ENCODE measurements at regions not wholly inside any gene's neighbourhood (a gene's known extent, or its start where the extent isn't known, plus 50 kb on each side); places are given as distances from the start of the nearest gene placed in this dataset.

DNA sequence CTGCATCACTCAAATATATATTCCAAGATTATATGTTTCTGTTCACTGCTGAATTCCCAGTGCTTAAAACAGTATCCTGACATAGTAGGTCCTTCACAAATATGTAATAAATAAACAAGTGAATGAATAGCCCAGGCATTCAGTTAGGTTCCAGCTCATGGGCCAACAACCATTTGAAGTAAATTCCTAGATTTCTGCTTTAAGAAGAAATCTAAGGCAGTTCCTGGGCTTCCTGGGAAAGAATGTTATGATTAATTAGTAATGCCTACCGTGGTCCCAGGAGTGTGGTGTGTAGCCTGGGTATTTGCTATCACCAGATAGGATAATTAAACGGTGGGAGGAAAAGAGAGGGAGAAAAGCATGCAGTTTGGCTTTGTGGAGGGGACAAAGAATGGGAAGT, 576.8 kb downstream of the SOX6 start:
- DNase-seq: no peak

DNA sequence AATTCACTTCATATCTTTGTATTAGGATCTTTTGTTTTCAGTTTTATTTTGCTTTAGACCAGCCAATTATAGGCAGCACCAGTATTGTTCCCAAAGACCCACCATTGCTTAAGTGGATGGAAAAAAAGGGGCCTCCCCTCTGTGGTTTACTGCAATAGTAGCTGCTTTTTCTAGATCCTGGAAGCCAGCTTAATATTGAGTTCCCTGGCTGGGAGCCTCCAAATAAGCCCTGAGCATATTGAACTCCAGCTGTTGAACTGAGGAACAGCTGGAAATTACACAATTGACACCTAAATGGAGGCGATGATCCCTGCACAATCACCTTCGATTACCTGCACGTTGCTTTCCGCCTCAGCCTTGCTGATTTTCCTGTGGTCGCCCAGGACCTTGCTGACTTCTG, 576.0 kb downstream of the SOX6 start:
- DNase-seq: no peak

DNA sequence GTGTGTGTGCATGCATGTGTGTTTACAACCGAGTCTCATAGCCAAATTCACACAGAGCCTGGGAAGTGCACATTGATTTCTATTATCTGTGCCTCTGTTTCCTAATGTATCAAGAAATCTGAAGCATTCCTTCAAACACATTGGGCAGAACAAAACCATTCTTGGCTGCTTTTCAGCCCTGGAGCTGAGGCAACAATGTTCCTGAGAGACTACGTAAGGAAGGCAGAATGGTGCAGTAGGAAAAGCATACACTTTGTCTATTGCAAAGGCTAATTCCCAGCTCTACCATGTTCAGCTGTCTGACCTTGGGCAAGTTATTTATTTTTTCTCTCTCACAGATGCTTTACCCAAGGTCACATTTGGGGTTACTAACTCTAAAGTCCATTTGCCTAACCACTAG, 575.5 kb downstream of the SOX6 start:
- no peak for DNase-seq

DNA sequence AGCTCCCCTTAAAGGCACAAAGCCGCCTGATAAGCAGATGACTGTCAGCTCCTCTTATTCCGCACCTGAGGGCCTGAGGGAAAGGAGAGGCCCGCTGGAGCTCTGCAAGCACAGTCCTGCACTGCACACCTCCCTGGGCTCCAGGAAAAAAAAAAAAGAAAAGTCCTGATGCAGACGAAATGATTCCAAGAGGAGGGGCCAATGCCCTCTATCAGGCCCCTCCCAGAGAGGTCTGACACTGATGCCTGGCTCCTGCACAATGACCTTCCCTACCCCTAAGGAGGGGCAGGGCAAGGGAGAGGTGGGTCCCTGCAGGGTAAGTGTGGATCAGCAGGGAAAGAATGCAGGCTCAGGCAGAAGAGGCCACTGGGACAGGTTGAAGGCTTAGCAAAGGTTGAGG, 572.7 kb downstream of the SOX6 start:
- no peak for DNase-seq

DNA sequence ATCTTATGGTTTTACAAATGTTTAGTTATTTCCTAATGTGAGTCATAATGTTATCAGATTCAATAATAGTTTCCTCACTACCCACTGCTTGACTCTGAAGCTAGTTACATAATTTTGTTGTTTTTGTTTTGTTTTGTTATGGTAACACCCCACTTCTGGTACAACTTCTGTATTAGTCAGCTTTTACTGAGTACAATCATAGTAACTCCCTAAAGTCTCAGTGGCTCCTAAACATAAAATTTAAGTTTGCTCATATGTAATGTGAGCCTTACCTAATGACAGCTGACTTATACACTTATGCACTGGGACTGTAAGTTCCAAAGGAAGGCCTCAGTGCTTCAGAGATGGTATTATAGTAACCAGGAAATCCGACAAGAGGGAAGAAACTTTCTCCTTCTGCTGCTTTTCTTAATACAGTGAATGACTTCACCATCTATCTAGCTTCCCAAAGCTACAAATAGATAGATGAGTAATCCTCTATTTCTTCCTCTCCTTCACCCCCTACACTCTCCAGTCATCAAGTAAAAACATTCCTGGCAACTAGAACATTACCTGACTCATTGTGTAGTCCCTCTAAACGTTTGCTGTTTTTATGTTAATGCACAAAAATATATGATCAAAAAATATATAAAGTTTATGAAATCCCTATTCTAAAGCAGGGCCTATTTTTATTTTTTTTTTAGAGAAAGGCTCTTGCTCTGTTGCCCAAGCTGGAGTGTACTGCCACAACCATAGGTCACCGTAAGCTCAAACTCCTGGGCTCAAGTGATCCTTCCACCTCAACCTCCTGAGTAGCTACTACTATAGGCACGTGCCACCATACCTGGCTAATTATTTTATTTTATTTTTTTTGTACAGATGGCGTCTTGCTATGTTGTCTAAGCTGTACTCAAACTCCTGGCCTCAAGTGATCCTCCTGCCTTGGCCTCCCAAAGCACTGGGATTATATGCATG, 563.0 kb downstream of the SOX6 start:
- no peak for DNase-seq

DNA sequence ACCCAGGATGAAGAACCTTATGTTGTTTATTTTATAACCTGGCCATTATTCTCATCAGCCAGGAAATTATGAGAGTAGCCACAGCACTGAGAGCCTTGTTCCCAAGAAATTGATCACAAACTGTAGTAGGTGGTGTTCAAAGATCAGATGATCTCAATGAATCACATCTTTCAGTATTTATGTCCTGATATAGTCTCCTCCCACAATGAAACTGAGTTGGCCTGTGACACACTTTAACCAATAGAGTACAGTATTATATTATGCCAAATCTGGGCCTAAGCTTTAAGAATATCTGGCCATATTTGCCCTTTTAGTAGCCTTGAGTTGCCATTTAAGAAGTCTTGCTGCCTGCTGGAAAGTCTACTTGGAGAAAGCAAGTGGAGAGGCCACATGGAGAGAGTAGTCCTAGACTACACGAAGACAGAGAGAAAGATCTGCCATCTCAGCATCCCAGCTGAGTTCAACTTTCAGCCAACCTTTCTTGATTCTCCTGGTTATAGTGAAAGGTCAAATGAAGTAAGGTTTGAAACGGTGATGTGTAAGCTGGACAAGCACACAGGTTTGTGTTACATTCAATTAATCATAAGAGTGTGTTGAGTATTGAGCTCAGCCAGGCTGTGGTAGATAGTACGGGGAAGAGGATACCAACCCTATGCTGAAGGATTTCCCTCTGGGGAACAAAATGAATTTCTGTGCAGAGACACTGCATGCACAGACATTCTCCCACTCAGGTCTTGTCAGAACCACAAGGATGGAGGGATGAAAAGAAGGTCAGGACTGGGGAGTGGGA, 561.8 kb downstream of the SOX6 start:
- DNase-seq: no peak

DNA sequence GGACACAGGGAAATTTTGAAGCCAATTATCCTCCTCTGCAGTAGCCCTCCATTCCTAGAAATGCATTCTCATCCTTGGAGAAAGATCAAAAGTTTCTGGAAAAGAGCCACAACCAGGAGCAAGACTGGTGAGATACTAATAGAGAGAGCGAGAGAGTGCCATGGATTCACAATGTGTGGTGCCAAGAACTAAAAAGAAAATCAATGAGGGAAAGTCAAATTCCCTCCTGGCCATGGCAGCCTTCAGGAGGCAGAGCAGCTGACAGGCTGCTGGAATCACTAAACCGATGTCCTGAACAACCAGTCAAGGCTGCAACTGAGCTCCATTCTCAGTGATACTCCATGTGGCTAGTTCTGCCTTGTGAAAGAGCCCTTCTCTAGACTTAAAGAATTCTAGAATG, 561.0 kb downstream of the SOX6 start:
- no peak for DNase-seq

DNA sequence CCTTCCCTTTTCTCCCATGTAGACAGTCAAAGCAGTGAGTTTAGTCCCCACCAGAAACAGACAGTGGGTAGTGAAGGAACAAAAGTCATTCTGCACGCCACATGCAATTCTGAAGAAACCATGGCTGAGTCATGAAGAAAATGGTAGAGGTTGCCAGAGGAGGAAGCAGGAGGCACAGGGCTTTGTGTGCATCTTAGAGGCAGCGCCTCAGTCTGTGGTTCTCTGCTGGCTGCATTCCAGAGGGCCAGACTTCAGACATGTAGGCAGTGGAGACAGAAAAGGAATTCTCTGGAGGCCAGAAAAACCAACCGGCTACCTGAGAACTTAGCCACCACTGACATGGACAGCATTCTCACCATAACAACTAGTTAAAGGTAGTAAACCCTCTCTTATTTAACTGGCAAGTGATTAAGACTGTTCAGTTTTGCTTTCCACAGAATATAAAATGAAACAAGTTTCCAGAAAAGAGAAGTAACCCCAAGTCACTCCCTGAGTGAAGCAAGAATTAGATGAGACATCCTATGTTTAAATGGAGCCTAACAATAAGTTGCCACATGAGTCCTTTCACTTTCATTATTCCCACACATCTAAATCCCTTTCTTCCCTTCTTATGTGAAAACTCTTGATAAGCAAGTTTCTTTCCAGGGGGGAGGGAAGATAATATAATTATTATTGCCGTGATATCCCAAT, 556.1 kb downstream of the SOX6 start:
- peak; percentile 63 for DNase-seq

DNA sequence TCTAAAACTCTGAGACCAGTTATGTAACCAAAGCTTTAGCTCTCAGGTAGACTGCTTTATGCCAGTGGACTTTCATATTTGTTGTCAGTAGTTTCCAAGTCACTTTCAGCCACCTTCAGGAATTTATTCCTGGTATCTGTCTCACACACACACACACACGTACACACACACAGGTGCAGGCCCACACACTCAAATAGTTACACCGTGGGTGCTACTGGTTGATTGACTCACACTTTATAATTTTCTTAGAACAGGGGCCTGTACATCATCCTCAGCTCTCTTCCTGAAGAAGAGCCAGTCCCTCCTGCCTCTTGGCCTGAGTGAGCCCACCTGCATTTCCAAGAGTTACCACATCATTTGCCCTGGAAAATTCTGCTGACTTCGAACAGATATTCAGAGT, 555.2 kb downstream of the SOX6 start:
- no peak for DNase-seq

DNA sequence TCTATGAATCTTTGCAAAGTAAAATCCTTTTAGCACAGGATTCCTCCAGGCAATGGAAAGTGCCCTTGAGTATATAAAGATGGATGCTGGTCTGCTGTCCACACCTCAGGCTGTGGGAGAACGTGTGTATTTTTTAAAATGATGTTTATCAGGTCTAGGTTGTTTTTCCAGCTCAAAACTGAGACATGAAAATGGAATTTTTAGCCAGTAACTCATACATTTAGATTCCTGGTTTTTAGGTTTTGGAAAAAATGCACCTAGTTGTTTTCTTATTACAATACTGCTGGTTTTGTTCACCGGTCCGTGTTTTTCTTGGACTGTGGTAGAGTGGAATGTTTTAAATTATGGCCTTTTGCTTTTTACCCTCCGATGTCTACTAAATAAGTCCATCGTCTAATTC, 554.7 kb downstream of the SOX6 start:
- no peak for DNase-seq

DNA sequence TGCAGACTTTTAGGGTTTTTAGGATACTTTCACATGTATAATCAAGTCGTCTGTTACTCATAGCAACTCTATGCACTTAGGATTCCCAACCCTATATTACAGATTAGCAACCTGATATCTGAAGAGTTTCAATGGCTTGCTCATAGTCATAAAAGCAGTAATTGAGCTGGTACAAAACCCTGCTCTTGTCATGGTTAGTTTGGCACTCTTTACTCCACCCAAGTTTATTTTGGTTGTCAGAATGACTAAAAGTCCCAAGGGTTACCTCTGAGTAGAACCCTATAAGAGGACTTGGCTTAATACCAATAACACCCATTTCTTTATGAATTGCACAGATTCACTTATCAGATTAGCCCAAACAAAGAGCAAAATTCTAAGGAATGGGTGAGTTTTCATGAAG, 550.6 kb downstream of the SOX6 start:
- no peak for DNase-seq

DNA sequence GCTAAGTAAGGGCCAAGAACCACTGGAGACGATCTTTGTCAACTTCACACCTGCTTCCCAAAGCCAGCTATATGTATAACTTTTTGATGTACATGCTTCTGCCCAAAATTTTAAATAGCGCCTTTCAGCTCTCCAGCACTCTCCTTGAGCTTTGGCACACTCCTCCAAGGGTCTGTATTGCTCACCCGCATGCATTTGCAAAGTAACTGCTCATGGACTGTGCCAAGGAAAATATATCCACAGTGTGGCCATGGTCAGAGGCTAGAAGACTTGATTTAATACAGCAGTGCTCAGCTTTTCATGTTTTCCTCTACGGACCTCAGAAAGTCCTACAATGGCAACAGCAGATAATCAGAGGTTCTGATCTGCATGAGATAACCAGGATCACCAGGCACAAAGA, 550.1 kb downstream of the SOX6 start:
- no peak for DNase-seq

DNA sequence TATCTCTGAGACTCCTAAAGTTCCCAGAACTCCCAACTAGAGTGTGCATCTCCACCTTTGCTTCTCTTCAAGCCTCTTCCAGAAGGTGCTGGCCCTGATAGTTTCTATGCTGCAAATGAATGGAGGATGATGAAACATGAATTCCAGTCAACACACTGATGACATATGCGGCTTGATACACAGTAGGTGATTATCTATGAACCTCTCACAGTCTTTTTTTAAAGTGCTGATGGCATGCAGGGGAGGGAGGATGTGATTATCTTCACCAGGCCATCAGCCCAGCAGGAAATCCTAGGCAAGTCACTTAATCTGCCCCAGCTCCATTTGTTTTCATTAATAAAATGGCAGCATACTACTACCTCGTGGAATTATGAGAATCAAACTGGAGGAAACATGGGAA, 548.5 kb downstream of the SOX6 start:
- DNase-seq: no peak

DNA sequence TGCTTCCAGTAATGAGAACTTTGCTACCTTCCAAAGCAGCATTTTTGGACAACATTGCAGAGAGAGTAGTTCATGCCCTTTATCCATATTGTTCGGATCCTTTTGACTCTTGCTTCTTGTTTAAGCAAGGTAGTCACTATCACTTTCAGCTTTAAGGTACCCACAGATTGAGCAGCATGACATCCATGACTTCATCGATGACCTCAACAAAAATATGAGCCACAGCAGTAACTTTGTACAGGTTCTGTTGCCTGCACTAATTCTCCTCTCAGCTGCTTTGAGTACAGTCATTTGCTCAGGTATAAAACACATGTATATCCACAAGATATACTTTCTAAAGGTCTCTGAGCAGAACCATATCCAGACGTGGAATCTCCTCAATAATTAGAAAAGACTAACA, 546.3 kb downstream of the SOX6 start:
- DNase-seq: no peak

DNA sequence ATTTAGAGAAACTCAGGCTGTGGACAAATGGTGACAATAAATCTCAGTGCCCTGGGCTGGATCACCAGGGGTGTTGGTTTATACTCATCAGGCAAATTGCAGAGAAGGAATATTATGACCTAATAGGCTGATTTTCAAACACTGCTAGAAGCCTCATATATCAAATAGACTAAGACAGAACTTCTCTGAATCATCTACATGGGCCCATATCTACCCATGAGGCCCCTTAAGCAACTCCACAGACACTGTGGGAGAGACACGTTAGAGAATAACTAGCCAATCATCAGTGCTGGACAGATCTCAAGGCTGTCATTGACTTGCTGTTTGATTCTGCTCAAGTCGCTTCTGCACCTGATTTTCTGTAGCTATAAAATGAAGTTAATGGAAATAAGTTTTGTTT, 545.8 kb downstream of the SOX6 start:
- no peak for DNase-seq

DNA sequence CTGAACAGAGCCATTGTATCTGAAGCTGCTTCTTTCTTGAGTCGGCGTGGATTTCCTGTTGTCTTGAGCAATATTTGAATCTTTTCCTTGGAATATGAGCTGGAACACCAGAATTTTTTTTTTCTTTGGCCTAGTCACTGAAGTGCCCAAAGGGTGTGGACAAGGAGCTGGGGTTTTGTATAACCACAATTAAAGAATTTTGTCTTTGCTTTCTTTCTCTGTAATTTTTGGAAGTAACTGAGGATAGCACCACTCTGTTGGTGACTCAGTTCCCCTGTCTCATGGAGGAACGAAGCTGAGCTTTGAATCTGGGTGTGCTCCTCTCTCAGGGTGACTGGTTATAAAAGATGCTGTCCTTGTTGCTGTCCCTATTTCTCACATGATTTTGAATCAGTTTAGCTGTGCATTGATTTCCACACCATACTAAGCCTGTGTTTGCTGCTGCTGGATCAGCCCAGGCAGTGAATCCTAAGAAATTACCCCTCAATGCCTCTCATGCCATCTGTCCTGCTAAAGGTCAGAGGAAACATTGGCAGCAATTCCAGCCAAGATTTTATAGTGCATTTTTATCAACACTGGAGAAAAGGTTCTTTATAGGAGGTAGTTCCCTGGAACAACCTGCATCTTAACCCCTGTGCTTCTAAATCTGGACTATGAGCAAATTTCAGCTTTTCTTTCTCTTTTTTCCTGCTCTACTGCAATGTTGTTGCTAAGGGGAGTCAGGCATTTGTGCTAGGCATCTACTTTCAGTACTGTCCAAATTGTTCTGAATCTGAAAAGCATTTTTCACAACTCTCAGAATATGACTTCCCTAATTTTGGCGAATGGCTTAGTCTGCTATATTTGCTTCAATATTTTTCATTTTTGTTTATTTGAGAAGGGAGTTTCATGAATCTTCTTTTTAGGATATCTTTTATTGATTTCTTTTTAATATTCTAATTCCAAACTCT, 540.8 kb downstream of the SOX6 start:
- DNase-seq: no peak

DNA sequence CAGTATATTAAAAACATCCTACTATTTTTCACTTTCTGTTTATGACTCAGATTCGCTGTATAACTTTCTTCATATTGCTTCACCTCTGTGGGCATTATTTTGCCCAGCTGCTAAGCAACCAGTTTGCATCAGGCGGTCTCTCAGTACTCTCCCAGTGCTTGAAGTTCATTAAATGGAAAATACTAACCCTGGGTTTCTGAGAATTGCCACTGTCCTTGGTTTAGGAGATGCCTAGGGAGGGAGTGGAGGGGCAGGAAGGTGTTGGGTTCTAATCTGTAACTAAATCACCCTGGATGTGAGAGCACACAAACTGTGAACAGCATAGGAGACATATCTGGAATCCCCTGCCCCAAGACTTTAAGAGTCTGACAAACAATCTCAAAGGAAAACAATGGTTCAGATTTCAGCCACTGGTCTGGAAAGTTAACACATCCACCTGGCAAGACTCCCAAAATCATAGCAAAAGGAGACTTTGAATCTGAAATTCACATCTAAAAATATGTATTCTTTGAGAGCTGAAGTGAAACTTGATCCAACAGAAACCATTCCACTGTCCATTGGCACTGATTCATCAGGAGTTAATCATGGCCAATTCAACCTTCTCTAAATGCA, 540.0 kb downstream of the SOX6 start:
- no peak for DNase-seq

DNA sequence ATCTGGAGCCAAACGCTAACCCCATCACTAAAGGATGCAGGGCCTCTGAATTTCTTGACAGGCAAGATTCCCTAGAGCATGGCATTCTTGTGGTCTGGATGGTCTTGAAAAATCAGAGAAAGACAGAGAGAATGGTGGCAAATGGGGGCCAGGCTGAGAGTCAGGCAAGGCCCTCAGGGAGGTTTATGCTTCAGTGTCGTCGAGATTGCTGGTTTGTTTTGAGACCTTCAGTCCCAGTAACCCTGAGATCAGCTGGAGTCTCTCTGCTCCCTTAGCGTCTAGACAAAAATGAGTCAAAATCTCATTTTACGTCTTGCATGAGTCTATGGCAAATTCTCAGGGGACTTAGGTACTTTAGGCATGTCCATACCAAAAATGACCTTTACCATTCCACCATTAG, 539.3 kb downstream of the SOX6 start:
- DNase-seq: no peak

DNA sequence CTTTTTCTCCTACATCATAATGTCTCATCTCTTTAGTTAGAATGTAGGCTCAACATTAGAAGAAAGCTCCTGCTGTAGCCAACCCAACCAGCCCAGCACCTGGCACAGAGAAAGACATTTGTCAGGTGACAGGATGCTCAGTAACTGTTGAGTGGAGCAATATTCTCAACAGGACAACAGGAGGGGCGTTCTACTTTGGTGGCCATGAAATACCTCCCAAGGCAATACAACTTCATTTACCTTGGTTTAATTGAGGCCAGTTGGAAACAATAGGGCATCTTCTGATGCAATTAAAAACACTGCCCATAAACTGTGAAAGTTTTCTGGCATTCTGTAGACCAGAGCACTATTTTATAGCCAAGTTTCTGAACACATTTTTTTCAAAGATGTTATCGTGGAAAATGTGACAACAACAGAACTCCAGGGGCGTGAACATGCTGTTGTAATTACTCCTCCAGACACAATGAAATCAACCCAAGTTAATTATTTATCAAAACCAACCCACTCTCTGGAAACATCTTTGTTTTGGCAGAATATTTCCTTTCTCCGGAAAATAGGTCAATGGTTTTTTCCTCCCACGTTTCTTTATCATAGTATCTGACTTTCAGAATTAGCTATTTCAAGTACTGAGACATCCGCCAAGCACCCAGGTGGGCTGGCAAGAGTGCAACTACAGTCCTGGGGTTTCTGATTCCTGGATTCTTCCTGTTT, 538.1 kb downstream of the SOX6 start:
- DNase-seq: no peak

DNA sequence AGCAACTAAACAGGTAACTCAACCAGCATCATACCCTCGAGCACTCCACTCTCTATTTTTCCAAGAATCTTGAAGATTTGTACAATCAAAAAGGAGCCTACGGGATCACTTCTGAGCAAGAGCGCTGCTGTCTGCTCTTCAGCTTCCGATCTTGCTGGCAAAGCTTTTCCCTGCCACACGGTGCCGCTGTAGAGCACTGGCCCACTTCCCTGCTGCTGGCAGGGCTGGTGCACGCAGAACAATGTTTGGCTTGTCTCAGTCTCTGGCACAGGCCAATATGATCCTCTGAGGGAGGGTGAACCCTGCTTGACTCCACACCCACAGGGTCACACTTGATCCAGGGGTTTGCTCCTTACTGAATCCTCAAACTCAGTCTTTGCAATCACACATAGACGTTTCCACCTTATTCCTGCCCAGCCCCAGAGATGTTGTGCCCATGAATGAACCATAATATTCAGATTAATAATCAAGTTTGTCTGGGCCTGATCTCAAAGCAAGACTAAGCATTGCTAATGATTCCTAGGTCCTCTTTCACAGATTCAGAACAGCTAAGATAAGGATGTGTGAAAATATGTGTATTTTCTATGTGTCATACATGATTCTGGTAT, 536.6 kb downstream of the SOX6 start:
- peak; percentile 26 for DNase-seq

DNA sequence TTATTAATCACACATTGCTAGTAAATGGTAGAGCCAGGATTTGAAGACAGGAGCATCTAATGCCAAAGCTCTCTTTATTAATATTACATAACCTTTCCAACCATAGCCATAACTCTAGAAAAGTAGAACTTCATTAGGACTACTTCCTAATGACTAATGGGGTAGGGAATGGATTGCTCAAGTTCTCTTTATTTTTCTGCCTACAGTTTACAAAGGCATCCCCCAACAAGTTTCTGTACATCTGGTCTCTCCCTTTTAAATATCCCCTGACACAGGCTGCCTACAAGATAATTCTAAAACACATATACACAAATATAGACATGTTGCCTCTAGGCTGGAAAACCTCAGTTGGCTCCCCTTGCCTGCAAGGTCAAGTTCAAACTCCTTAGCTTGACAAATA, 534.9 kb downstream of the SOX6 start:
- DNase-seq: no peak
